BJ (cell line): ENCODE measurements at regions not wholly inside any gene's neighbourhood (a gene's known extent, or its start where the extent isn't known, plus 50 kb on each side); places are given as distances from the start of the nearest gene placed in this dataset.
"Not testable (repeated sequence)": the region's sequence is repeated elsewhere in the genome, so short reads cannot be mapped to it uniquely, and the experiment has no call there.

Source experiments
- CTCF ChIA-PET: fragments of 350-600 bp; formaldehyde crosslinking; extraction: SDS; loops from one replicate; lab custom pipeline; 2021; ENCODE audit warnings: antibody characterized with exemption, inconsistent platforms; lab: Yijun Ruan, JAX
- POLR2A ChIA-PET: fragments of 300-600 bp; sonication (Branson Sonifier 250); formaldehyde crosslinking; extraction: SDS; loops from one replicate; lab custom pipeline; 2021; ENCODE audit warnings: antibody characterized with exemption; lab: Charles Lee
- DNase-seq: peaks from one replicate; pipeline ENCODE4 v3.0.0-alpha.2; 2011; ENCODE audit warnings: low read depth
- H3K27me3 ChIP-seq: 2 replicates; pipeline ENCODE4 v1.6.0; 2011; ENCODE audit warnings: low read length; ENCODE audit not compliant: control insufficient read depth, insufficient read depth
- H3K36me3 ChIP-seq: 2 replicates; pipeline ENCODE4 v1.5.1; 2011; ENCODE audit warnings: low read length; ENCODE audit not compliant: control insufficient read depth, insufficient read depth
- H3K4me3 ChIP-seq: 2 replicates; pipeline ENCODE4 v1.5.1; 2011; ENCODE audit warnings: low read depth, mild to moderate bottlenecking, control low read depth, low read length
- CTCF ChIP-seq: IDR thresholded peaks from 2 replicates; pipeline ENCODE4 v1.5.1; 2011; ENCODE audit warnings: low read depth, mild to moderate bottlenecking, control low read depth, inconsistent platforms, low read length, moderate library complexity; ENCODE audit not compliant: insufficient read depth

- DNase-seq = no peak
- POLR2A ChIA-PET = no interaction called here
- no peak for TF ChIP-seq CTCF
- CTCF ChIA-PET = interaction anchor here (1.1 kb wide), 1 partner anchor 51 kb away, joined by 3 read pairs; no protein-coding TSS in a partner anchor
- H3K36me3 ChIP-seq = no peaks in the 10 kb centered on the region
- H3K27me3 ChIP-seq = no peaks in the 10 kb centered on the region
- no peak overlapping the region for H3K4me3 ChIP-seq
Observed at GRCh38 chr2:37571587-37572136, 99.8 kb downstream of the CDC42EP3 start.

- Histone ChIP-seq H3K4me3 (no peak overlapping the region), H3K27me3 (no peaks in the 10 kb centered on the region), H3K36me3 (no peaks in the 10 kb centered on the region)
- POLR2A ChIA-PET = interaction anchor here (0.6 kb wide), 1 partner anchor 9 kb away, joined by 3 read pairs; no protein-coding TSS in a partner anchor
- DNase-seq = no peak
- CTCF ChIA-PET = interaction anchor here (0.6 to 1.3 kb wide), 2 partner anchors 119 to 259 kb away, joined by 3 to 4 read pairs; no protein-coding TSS in a partner anchor
- TF ChIP-seq CTCF = no peak
Observed at GRCh38 chr2:37573451-37574388, 97.7 kb downstream of the CDC42EP3 start.

GRCh38 chr2:37575780-37576179 is 95.7 kb downstream of the CDC42EP3 start:
- ChIA-PET CTCF (interaction anchor here (0.6 to 1.9 kb wide), 2 partner anchors 95 to 160 kb away, joined by 3 to 7 read pairs; no protein-coding TSS in a partner anchor), POLR2A (no interaction called here)
- Histone ChIP-seq H3K4me3 (no peak overlapping the region), H3K27me3 (no peaks in the 10 kb centered on the region), H3K36me3 (no peaks in the 10 kb centered on the region)
- no peak for DNase-seq
- no peak for TF ChIP-seq CTCF

GRCh38 chr2:37576194-37576593 is 95.2 kb downstream of the CDC42EP3 start:
- DNase-seq, POLR2A ChIA-PET, H3K4me3 ChIP-seq, H3K27me3 ChIP-seq, H3K36me3 ChIP-seq: not testable (repeated sequence)
- CTCF ChIA-PET = interaction anchor here (0.6 to 1.9 kb wide), 2 partner anchors 95 to 161 kb away, joined by 3 to 7 read pairs; no protein-coding TSS in a partner anchor

- CTCF ChIA-PET = no interaction called here
Observed at GRCh38 chr2:37576831-37577230, 94.6 kb downstream of the CDC42EP3 start.

More at GRCh38 chr2:37576831-37577230, 94.6 kb downstream of the CDC42EP3 start:
- DNase-seq = no peak
- POLR2A ChIA-PET = no interaction called here
- H3K27me3 ChIP-seq = no peaks in the 10 kb centered on the region
- no peak for TF ChIP-seq CTCF
- no peak overlapping the region for H3K4me3 ChIP-seq
- H3K36me3 ChIP-seq = no peaks in the 10 kb centered on the region
